Brain microvascular endothelial cell (primary cell): ENCODE measurements at regions not wholly inside any gene's neighbourhood (a gene's known extent, or its start where the extent isn't known, plus 50 kb on each side); places are given as distances from the start of the nearest gene placed in this dataset.

ENCODE experiments used
- DNase-seq: peaks from one replicate; pipeline ENCODE4 v3.0.0-alpha.2; 2020
- H3K27ac ChIP-seq: fragments of 250-450 bp; sonication (Bioruptor Pico); 2 replicates; pipeline ENCODE4 v1.5.1; 2020; ENCODE audit warnings: mild to moderate bottlenecking, moderate library complexity
- H3K27me3 ChIP-seq: fragments of 250-450 bp; sonication (Bioruptor Pico); replicated peaks from 2 replicates; pipeline ENCODE4 v1.5.1; 2020; ENCODE audit warnings: mild to moderate bottlenecking
- H3K36me3 ChIP-seq: fragments of 250-450 bp; sonication (Bioruptor Pico); replicated peaks from 2 replicates; pipeline ENCODE4 v1.5.1; 2020; ENCODE audit warnings: mild to moderate bottlenecking
- H3K4me3 ChIP-seq: 2 replicates; pipeline ENCODE4 v1.5.1; 2011; ENCODE audit warnings: low read depth, mild to moderate bottlenecking, control low read depth, low read length, moderate library complexity
- in situ Hi-C: cut with HindIII; loops from 2 replicates; pipeline ENCODE4 v1.10.0; 2017; ENCODE audit warnings: low sequenced_read_pairs, low pct_ligation_motif_present
- TF ChIP-seq, protein P1 (sequence below): IDR thresholded peaks from 2 replicates; pipeline ENCODE4 v1.5.1; 2011; ENCODE audit warnings: low read depth, mild to moderate bottlenecking, moderate library complexity, low read length, control low read depth, inconsistent platforms; ENCODE audit errors: missing control alignments

DNA sequence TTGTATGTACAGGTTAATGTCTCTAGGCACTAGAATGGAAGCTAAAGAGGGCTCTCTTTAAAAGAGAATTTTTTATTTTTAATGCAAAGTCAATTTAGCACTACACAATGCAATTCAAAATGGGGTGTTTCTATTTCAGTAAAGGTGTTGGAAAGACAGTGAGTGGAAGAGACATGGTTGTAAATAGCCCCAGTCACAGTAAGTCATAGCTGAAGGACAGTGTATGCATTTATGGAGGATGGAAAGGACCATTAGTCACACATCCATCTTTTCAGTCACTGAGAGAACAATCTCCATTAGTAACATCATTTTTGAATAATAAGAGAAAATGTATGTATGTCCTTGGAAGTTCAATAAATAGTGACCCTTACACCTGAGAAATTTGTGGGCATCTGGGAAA is 148.0 kb downstream of the PDHA2 start:
- no peaks in the 10 kb centered on the region for H3K36me3 ChIP-seq
- no peaks in the 10 kb centered on the region for H3K27me3 ChIP-seq

DNA sequence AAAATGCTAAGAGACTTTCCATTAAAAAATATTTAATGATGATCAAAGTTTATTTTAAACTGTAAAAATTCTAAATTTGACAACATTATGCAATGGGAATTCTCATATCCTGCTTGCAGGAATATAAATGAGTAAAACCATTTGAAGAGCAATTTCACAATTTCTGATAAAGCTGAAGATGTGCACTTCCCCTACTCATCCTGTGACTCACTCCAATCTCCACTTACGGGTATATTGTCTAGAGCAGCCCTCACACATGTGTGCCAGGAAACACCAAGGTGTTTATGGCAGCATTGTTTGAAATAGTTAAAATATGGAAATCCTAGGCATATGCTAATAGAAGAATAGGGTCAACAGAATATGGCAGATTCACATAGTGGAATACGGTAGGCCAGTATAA is 158.4 kb downstream of the PDHA2 start:
- Histone ChIP-seq H3K36me3 (no peaks in the 10 kb centered on the region), H3K27me3 (no peaks in the 10 kb centered on the region), H3K4me3 (no peak overlapping the region), H3K27ac (no peak overlapping the region)
- TF ChIP-seq, protein P1, sequence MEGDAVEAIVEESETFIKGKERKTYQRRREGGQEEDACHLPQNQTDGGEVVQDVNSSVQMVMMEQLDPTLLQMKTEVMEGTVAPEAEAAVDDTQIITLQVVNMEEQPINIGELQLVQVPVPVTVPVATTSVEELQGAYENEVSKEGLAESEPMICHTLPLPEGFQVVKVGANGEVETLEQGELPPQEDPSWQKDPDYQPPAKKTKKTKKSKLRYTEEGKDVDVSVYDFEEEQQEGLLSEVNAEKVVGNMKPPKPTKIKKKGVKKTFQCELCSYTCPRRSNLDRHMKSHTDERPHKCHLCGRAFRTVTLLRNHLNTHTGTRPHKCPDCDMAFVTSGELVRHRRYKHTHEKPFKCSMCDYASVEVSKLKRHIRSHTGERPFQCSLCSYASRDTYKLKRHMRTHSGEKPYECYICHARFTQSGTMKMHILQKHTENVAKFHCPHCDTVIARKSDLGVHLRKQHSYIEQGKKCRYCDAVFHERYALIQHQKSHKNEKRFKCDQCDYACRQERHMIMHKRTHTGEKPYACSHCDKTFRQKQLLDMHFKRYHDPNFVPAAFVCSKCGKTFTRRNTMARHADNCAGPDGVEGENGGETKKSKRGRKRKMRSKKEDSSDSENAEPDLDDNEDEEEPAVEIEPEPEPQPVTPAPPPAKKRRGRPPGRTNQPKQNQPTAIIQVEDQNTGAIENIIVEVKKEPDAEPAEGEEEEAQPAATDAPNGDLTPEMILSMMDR, result no peak
- peak; percentile 18 for DNase-seq
- in situ Hi-C loops, result no loop called here

More for the DNA sequence above, 148.0 kb downstream of the PDHA2 start:
- Histone ChIP-seq H3K27ac (no peak overlapping the region), H3K4me3 (no peak overlapping the region)
- TF ChIP-seq, protein P1, result no peak
- in situ Hi-C loops, result no loop called here
- DNase-seq, result no peak

DNA sequence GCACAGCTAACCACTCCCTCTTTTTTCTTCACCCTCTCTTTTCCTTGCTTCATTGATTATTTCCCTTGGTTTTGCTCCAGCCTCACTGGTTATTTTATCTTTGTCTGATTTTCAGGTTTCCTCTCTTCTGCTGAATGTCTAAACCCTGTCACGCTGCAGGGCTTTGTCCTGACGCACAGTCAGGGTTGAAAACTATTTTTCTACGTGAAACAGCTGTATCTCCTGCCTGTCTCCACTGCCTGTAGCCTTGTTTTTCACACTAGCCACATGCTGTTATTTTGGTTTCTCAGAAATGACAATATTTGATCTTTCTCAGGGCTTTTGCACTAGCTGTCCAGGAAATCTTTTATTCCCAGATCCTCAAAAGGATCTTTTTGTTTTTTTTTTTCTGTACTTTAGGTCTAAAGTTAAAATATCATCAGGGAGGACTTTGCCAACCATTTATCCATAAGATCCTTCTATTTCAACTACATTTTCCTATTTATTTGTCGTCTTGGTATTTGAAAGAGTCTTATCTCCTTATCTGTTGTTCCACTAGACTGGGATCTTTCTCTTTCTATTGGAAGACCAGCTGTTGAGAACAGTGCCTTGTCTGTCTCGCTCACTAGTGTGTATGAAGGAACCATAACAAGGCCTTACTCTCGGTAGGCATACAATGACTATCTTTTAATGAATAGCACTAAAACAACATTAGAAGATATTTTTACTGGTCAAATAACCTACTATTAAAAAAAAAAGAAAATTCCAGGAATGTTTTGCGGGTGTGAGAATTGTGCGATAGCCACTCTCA is 164.3 kb downstream of the PDHA2 start:
- no peak overlapping the region for H3K27ac ChIP-seq
- DNase-seq, result no peak
- TF ChIP-seq, protein P1, result no peak
- no peaks in the 10 kb centered on the region for H3K36me3 ChIP-seq
- H3K4me3 ChIP-seq, result no peak overlapping the region
- no peaks in the 10 kb centered on the region for H3K27me3 ChIP-seq
- in situ Hi-C loops, result no loop called here

DNA sequence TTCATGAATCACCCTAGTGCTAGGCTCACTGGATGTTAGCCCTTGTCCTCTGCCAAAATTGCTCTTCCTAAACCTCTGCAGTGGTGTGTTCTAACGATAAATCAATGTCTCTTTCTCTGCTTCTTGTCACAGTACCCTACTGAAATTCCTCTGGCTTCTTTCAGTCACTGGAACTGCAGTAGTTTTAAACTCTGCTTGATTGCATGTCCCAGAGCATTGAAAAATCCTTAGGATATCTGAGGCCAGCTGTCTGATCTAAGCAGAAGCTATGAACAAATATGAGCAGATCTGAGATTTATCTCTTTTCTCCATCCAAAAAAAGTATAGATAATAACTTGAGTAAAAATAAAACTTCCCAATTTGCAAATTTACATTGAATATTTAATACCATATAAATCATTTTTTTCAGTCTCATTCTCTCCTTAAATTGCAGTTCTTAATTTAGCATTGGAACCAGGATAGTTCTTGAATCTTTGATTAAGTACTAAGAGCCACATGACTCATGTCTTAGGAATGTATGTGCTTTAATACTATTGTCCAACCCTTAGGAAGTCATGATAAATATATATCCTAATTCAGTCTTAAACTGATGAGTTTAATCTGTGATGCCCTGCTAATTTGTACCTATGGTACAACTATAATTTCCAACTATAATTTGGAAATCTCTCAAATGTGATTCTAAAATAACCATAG is 169.7 kb downstream of the PDHA2 start:
- Histone ChIP-seq H3K27me3 (no peaks in the 10 kb centered on the region), H3K4me3 (no peak overlapping the region), H3K36me3 (no peaks in the 10 kb centered on the region), H3K27ac (no peak overlapping the region)
- in situ Hi-C loops, result no loop called here
- TF ChIP-seq, protein P1, result no peak
- DNase-seq, result no peak

DNA sequence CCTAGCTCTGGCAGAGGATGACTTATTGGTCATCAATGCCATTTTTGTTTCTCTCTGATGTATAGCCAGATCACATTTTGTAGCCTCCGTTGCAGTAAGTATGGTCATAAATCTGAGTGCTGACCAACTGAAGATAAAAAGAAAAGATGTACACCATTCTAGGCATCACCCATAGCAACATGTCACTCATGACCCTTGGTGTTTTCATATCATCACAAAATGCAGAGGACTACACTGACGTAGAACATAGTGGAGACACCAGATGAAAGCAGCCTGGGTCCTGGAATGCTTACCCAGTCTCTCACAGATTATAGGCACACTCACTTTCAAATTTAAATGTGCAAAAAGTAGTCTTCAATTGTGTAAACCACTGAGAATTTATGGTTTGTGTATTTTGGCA is 172.8 kb downstream of the PDHA2 start:
- TF ChIP-seq, protein P1, result no peak
- H3K27ac ChIP-seq, result no peak overlapping the region
- in situ Hi-C loops, result no loop called here
- no peaks in the 10 kb centered on the region for H3K36me3 ChIP-seq
- no peak overlapping the region for H3K4me3 ChIP-seq
- no peaks in the 10 kb centered on the region for H3K27me3 ChIP-seq
- DNase-seq, result no peak
